ENCODE measurements at regions not wholly inside any gene's neighbourhood (a gene's known extent, or its start where the extent isn't known, plus 50 kb on each side); places are given as distances from the start of the nearest gene placed in this dataset.

DNA sequence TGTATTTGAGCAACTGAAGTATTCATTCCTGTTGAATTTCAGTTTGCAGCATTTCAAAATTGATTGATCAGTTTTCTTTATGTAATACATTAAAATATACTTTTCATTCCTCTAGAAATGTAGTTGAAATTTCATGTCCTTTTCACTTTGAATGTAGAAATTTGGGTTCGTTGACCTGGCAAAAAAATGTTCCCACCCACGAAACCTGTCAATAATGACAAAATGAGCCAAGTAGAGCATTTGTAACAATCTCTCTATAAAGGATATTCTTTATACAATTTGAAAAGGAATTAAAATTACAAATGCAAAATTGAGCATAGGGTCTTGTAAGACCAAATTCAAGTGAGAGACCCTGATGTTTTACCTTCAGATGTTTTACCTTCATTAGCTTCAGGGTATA, 283.9 kb downstream of the ANKRD50 start:
- no peak for TF ChIP-seq POLR2A (IDR thresholded peaks at IDR 0.05)
- TF ChIP-seq, protein P1, sequence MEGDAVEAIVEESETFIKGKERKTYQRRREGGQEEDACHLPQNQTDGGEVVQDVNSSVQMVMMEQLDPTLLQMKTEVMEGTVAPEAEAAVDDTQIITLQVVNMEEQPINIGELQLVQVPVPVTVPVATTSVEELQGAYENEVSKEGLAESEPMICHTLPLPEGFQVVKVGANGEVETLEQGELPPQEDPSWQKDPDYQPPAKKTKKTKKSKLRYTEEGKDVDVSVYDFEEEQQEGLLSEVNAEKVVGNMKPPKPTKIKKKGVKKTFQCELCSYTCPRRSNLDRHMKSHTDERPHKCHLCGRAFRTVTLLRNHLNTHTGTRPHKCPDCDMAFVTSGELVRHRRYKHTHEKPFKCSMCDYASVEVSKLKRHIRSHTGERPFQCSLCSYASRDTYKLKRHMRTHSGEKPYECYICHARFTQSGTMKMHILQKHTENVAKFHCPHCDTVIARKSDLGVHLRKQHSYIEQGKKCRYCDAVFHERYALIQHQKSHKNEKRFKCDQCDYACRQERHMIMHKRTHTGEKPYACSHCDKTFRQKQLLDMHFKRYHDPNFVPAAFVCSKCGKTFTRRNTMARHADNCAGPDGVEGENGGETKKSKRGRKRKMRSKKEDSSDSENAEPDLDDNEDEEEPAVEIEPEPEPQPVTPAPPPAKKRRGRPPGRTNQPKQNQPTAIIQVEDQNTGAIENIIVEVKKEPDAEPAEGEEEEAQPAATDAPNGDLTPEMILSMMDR (IDR thresholded peaks at IDR 0.05): no peak

Data from esophagus squamous epithelium (tissue), 4 donors.